Activated T-helper 1 cell treated with anti-CD3 and anti-CD28 coated beads, Interleukin-12 subunit alpha, Interleukin-12 subunit beta, Interleukin-2, Interleukin-4 antibody, amounts not matched to agents 30 ng/mL and 10 ng/mL and 1 ng/mL, durations not matched to agents 14 hours and 24 hours and 36 hours (primary cell): ENCODE measurements at regions not wholly inside any gene's neighbourhood (a gene's known extent, or its start where the extent isn't known, plus 50 kb on each side); places are given as distances from the start of the nearest gene placed in this dataset.
"Not testable (repeated sequence)": the region's sequence is repeated elsewhere in the genome, so short reads cannot be mapped to it uniquely, and the experiment has no call there.

Experiments used
- DNase-seq: peaks from one replicate; pipeline ENCODE4 v3.0.0; 2021; ENCODE audit warnings: low spot score
- H3K27ac Mint-ChIP-seq: one replicate; pipeline ENCODE4 v1.8.0; 2021; ENCODE audit warnings: mild to moderate bottlenecking, mixed read lengths
- H3K27me3 Mint-ChIP-seq: one replicate; pipeline ENCODE4 v1.8.0; 2022; ENCODE audit warnings: mild to moderate bottlenecking, moderate library complexity, mixed read lengths; ENCODE audit not compliant: insufficient read depth
- H3K36me3 Mint-ChIP-seq: one replicate; pipeline ENCODE4 v1.8.0; 2021; ENCODE audit warnings: low read depth, mixed read lengths
- H3K4me1 Mint-ChIP-seq: one replicate; pipeline ENCODE4 v1.8.0; 2021; ENCODE audit warnings: low read depth, mixed read lengths
- H3K4me3 Mint-ChIP-seq: one replicate; pipeline ENCODE4 v1.8.0; 2021; ENCODE audit warnings: mild to moderate bottlenecking, moderate library complexity, mixed read lengths
- H3K9me3 Mint-ChIP-seq: one replicate; pipeline ENCODE4 v1.8.0; 2021; ENCODE audit warnings: mixed read lengths
- intact Hi-C: fragments of 100-400 bp; cut with micrococcal nuclease; formaldehyde crosslinking; loops from one replicate; pipeline ENCODE4 v1.15.1; 2024

DNA sequence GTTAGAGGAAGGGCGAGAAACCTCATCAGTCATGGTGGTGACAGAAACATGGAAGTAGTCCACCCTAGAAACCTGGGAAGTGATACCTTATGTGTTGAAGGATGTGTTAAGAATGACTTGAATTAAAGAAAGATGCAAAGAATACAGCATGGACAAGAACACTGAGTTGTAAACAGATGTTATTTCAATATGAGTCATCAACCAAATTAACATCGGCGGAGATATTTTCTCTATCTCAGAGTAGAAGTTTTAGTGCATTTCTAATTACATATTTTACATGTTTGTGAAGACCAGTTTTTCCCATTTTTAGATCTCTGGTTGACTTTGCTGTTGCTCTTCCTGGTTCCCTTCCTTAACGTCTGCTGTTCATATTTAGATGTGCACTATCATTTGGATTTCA lies 268.8 kb upstream of the TBL1XR1 start:
- no peak for DNase-seq
- no peak overlapping the region for H3K4me3 Mint-ChIP-seq
- no peak overlapping the region for H3K27ac Mint-ChIP-seq
- no peaks in the 10 kb centered on the region for H3K4me1 Mint-ChIP-seq
- H3K27me3 Mint-ChIP-seq: no peaks in the 10 kb centered on the region
- intact Hi-C loops: no loop called here
- no peaks in the 10 kb centered on the region for H3K36me3 Mint-ChIP-seq
- H3K9me3 Mint-ChIP-seq: peaks cover 4% of the 10 kb centered on the region

DNA sequence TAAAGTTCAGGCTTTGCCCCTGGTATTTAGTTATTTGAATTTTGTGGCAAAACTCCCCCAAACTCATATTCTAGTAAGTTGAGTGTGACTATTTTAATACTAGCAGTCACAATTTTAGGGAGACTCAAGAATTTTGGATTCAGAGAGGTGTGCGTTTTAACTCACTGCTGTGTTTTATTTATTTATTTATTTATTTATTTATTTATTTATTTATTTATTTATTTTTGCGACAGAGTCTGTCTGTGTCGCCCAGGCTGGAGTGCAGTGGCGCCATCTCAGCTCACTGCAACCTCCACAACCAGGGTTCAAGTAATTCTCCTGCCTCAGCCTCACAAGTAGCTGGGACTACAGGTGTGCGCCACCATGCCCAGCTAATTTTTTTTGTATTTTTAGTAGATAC lies 269.3 kb upstream of the TBL1XR1 start:
- H3K9me3 Mint-ChIP-seq, H3K4me3 Mint-ChIP-seq, H3K4me1 Mint-ChIP-seq, DNase-seq, intact Hi-C loops, H3K36me3 Mint-ChIP-seq, H3K27ac Mint-ChIP-seq, H3K27me3 Mint-ChIP-seq: not testable (repeated sequence)

DNA sequence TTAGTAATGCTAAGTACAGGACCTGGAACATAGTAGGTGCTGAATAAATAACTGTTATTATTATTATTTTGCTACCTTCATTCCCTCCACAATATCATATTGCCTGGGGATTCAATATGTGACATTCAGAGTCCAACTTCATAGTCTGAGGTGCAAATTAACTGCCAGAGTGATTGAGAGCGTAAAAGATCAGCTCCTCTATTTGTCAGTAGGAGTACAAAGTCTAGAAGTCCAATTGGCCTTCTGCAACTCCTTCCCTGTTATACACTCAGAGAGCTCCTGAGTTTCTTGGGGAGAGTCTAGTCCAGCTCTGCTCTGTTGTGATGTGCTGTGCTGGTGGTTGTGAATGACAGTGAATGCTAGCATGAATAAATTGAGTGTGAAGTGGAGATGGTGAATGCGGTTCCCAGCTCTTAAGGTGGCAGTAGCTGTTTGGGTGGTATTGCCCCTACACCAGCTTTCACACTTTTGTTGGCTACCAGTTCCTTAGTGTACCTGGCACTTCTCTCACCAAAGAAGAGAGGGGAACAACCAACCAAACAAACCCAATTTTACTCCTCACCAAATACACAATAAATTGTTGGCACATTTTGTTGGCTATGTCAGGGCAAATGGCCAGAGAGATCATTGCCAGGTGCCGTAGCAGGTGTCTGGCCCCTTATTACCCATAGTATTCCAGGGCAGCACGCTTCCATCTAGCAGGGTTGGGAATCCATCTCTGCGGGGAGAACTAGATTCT lies 270.1 kb upstream of the TBL1XR1 start:
- no peaks in the 10 kb centered on the region for H3K4me1 Mint-ChIP-seq
- H3K27ac Mint-ChIP-seq: no peak overlapping the region
- intact Hi-C loops: no loop called here
- peaks cover 4% of the 10 kb centered on the region for H3K9me3 Mint-ChIP-seq
- H3K4me3 Mint-ChIP-seq: no peak overlapping the region
- no peaks in the 10 kb centered on the region for H3K36me3 Mint-ChIP-seq
- H3K27me3 Mint-ChIP-seq: no peaks in the 10 kb centered on the region
- no peak for DNase-seq

GRCh38 chr3:177468331-177468730 lies 271.0 kb upstream of the TBL1XR1 start:
- Mint-ChIP-seq H3K36me3 (no peaks in the 10 kb centered on the region), H3K27ac (no peak overlapping the region), H3K27me3 (no peaks in the 10 kb centered on the region), H3K9me3 (peaks cover 4% of the 10 kb centered on the region), H3K4me3 (no peak overlapping the region), H3K4me1 (no peaks in the 10 kb centered on the region)
- DNase-seq: no peak
- intact Hi-C loops: no loop called here

- intact Hi-C loops: no loop called here
- DNase-seq: no peak
- H3K27me3 Mint-ChIP-seq: no peaks in the 10 kb centered on the region
- H3K4me1 Mint-ChIP-seq: no peaks in the 10 kb centered on the region
- H3K4me3 Mint-ChIP-seq: no peak overlapping the region
- H3K27ac Mint-ChIP-seq: no peak overlapping the region
- H3K36me3 Mint-ChIP-seq: no peaks in the 10 kb centered on the region
- peaks cover 4% of the 10 kb centered on the region for H3K9me3 Mint-ChIP-seq
Measured at GRCh38 chr3:177468816-177469215, 271.5 kb upstream of the TBL1XR1 start.

DNA sequence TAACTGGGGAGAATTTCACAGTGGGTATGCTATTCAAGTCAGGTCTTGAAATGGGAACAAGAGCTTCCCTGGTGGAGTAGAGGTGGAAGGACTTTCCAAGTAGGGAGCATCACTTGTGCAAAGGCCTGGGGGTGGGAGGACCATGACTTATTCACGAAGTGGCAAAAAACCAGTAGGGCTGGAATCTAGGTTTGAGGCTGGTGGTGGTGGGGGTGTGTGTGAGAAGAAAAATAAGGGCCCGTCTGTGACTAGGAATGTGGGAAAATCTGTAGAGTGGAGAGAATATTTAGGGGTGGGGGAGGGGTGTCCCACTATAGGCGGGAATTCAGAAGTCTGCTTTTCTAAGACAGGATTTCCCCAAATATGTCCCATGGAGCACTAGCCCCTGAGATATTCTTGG lies 271.9 kb upstream of the TBL1XR1 start:
- no peak for DNase-seq
- Mint-ChIP-seq H3K9me3 (peaks cover 4% of the 10 kb centered on the region), H3K4me3 (no peak overlapping the region), H3K4me1 (no peaks in the 10 kb centered on the region), H3K27me3 (no peaks in the 10 kb centered on the region), H3K36me3 (no peaks in the 10 kb centered on the region), H3K27ac (no peak overlapping the region)
- intact Hi-C loops: no loop called here

DNA sequence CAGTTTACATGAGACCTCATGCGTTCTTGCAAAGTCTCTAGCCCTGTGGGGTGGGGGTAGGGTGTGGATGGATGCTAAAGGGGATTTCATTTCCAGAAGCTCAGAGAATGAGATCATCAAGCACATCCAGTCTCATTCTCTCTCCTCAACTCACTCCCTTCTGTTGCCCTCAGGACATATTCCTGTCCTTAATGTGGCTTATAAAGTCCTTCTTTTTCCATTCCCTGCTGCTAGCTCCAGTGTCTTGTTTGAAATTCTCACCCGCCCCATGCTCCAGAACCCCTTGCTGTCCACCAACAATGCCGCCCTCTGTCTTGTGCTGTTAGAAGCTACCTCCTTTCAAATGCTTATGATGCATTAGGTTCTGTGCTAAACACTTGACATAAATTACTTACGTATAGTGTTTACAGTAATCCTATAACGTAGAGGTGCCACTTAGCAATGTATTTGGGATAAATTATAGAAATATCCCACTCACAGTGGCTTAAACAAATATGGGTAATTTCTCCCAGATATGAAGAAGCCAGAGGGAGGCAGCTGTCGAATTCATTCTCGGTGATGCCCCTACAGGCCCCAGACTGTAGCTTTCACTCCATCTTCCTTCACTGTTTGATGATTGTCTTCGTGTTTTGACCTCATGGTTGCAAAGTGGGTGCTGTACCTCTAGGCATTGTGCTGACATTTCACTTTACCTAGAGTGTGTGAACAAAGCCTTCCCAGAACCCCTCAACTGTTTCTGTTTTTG lies 273.1 kb upstream of the TBL1XR1 start:
- no peaks in the 10 kb centered on the region for H3K27me3 Mint-ChIP-seq

GRCh38 chr3:177471733-177472480 lies 274.6 kb upstream of the TBL1XR1 start:
- peaks cover 4% of the 10 kb centered on the region for H3K9me3 Mint-ChIP-seq
- no peak overlapping the region for H3K4me3 Mint-ChIP-seq
- intact Hi-C loops: no loop called here
- H3K27me3 Mint-ChIP-seq: no peaks in the 10 kb centered on the region
- H3K27ac Mint-ChIP-seq: no peak overlapping the region
- H3K4me1 Mint-ChIP-seq: no peaks in the 10 kb centered on the region
- H3K36me3 Mint-ChIP-seq: no peaks in the 10 kb centered on the region
- DNase-seq: no peak

More for the DNA sequence above, 273.1 kb upstream of the TBL1XR1 start:
- no peaks in the 10 kb centered on the region for H3K36me3 Mint-ChIP-seq
- H3K4me3 Mint-ChIP-seq: no peak overlapping the region
- DNase-seq: no peak
- no peaks in the 10 kb centered on the region for H3K4me1 Mint-ChIP-seq
- H3K27ac Mint-ChIP-seq: no peak overlapping the region
- H3K9me3 Mint-ChIP-seq: peaks cover 4% of the 10 kb centered on the region
- intact Hi-C loops: no loop called here

GRCh38 chr3:177473184-177473583 lies 275.9 kb upstream of the TBL1XR1 start:
- no peak overlapping the region for H3K27ac Mint-ChIP-seq
- no peaks in the 10 kb centered on the region for H3K27me3 Mint-ChIP-seq
- H3K36me3 Mint-ChIP-seq: no peaks in the 10 kb centered on the region
- intact Hi-C loops: no loop called here
- DNase-seq: no peak
- peaks cover 4% of the 10 kb centered on the region for H3K9me3 Mint-ChIP-seq
- H3K4me1 Mint-ChIP-seq: no peaks in the 10 kb centered on the region
- H3K4me3 Mint-ChIP-seq: no peak overlapping the region

DNA sequence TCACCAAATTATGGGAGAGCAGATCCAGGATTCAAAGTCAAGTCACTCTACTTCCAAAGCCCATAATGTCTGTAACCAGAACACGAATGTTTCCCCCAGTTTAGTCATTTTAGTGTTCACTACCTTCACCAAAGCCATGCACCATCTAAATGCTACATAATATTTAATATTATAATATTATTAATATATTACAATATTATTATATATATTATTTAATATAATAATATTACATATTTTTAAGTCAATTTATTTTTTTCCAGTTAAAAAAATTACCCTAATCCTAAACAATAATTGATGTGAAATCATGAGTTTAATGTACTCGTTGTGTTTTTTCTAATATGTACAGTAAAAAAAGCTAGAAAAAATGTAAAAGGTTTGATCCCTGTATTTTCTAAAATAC lies 276.6 kb upstream of the TBL1XR1 start:
- no peak overlapping the region for H3K4me3 Mint-ChIP-seq
- peaks cover 2% of the 10 kb centered on the region for H3K9me3 Mint-ChIP-seq
- no peaks in the 10 kb centered on the region for H3K4me1 Mint-ChIP-seq
- no peak for DNase-seq
- H3K27me3 Mint-ChIP-seq: no peaks in the 10 kb centered on the region
- no peaks in the 10 kb centered on the region for H3K36me3 Mint-ChIP-seq
- intact Hi-C loops: no loop called here
- H3K27ac Mint-ChIP-seq: no peak overlapping the region

- no peak overlapping the region for H3K27ac Mint-ChIP-seq
- no peak for DNase-seq
- no peaks in the 10 kb centered on the region for H3K4me1 Mint-ChIP-seq
- no peaks in the 10 kb centered on the region for H3K36me3 Mint-ChIP-seq
- H3K9me3 Mint-ChIP-seq: no peaks in the 10 kb centered on the region
- intact Hi-C loops: no loop called here
- H3K4me3 Mint-ChIP-seq: no peak overlapping the region
- no peaks in the 10 kb centered on the region for H3K27me3 Mint-ChIP-seq
Measured at GRCh38 chr3:177474652-177475355, 277.5 kb upstream of the TBL1XR1 start.

DNA sequence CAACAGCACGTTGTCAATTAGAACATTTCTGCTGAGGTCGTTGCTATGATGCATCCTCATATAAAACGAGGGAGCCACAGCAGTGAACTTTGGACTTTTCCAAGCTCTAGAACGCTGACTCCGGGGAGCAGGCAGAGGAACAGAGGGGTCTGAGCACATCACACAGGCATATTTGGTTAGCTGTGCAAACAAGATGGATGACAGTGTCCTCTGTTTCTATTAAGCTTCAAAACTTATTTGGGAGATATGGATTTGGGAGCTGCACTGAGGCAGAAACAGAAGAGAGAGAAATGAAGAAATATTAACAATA lies 278.0 kb upstream of the TBL1XR1 start:
- Mint-ChIP-seq H3K4me1 (no peaks in the 10 kb centered on the region), H3K27ac (no peak overlapping the region), H3K4me3 (no peak overlapping the region), H3K36me3 (no peaks in the 10 kb centered on the region), H3K9me3 (no peaks in the 10 kb centered on the region), H3K27me3 (no peaks in the 10 kb centered on the region)
- DNase-seq: no peak
- intact Hi-C loops: no loop called here

DNA sequence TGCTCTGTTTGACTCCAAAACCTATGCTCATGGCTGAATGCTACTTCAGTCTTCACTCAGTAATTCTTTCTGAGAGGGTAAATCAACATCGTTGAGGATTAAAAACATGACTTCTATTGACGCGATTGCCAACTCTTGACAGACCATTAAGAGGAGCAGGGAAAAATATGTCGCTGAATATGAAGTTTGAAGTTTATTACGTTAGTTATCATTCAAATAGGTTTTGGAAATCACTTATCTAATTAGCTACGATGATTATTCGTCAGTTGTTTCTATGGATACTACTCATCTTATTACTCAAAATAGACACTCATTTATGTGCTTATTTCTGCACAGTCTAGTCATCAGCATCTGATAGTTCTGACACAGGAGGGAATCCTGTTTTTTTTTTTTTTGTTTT lies 279.2 kb upstream of the TBL1XR1 start:
- Mint-ChIP-seq H3K9me3 (no peaks in the 10 kb centered on the region), H3K4me3 (no peak overlapping the region), H3K4me1 (no peaks in the 10 kb centered on the region), H3K36me3 (no peaks in the 10 kb centered on the region), H3K27me3 (no peaks in the 10 kb centered on the region), H3K27ac (no peak overlapping the region)
- no peak for DNase-seq
- intact Hi-C loops: no loop called here
